LNCAP (cell line): ENCODE measurements at regions not wholly inside any gene's neighbourhood (a gene's known extent, or its start where the extent isn't known, plus 50 kb on each side); places are given as distances from the start of the nearest gene placed in this dataset.

Experiments used
- CTCF ChIP-seq: fragments of 450-650 bp; IDR thresholded peaks from 2 replicates; pipeline ENCODE4 v1.5.1; 2017; ENCODE audit warnings: mild to moderate bottlenecking

GRCh38 chr4:187178587-187178986, 454.9 kb upstream of the FAT1 start:
- no peak for TF ChIP-seq CTCF

GRCh38 chr4:187179086-187180058, 455.7 kb upstream of the FAT1 start:
- no peak for TF ChIP-seq CTCF

GRCh38 chr4:187181054-187181453, 457.4 kb upstream of the FAT1 start:
- no peak for TF ChIP-seq CTCF

- no peak for TF ChIP-seq CTCF
These were observed 459.7 kb upstream of the FAT1 start for GRCh38 chr4:187183346-187183745.

- TF ChIP-seq CTCF: no peak
These were observed 460.2 kb upstream of the FAT1 start for GRCh38 chr4:187183826-187184225.

GRCh38 chr4:187184508-187184907, 460.9 kb upstream of the FAT1 start:
- TF ChIP-seq CTCF: no peak

- TF ChIP-seq CTCF: no peak
These were observed 464.5 kb upstream of the FAT1 start for GRCh38 chr4:187188118-187188517.
